MCF 10A (cell line): ENCODE measurements at regions not wholly inside any gene's neighbourhood (a gene's known extent, or its start where the extent isn't known, plus 50 kb on each side); places are given as distances from the start of the nearest gene placed in this dataset.

Experiments used
- BruUV-seq: library from RNA; stranded (reverse); fragments of 400-500 nt; replicated peaks from 2 replicates; lab custom pipeline; 2021; lab: Mats Ljungman, UMichigan
- CTCF ChIA-PET: fragments of 300-600 bp; sonication (Branson Sonifier 250); formaldehyde crosslinking; extraction: SDS; loops from one replicate; lab custom pipeline; 2021; ENCODE audit warnings: antibody characterized with exemption, inconsistent platforms; lab: Yijun Ruan, JAX
- POLR2A ChIA-PET: fragments of 300-600, 350-650 bp; sonication (Branson Sonifier 250); formaldehyde crosslinking; extraction: SDS; loops from one replicate; lab custom pipeline; 2020; ENCODE audit warnings: antibody characterized with exemption, inconsistent platforms; lab: Yijun Ruan, JAX
- DNase-seq: peaks from one replicate; pipeline ENCODE4 v3.0.0-alpha.2; 2018; ENCODE audit not compliant: unreplicated experiment
- H3K27ac Mint-ChIP-seq: one replicate; pipeline ENCODE4 v1.8.0; 2022; ENCODE audit warnings: mild to moderate bottlenecking, low read depth, mixed read lengths; ENCODE audit not compliant: unreplicated experiment
- H3K27me3 Mint-ChIP-seq: one replicate; pipeline ENCODE4 v1.8.0; 2022; ENCODE audit warnings: mixed read lengths; ENCODE audit not compliant: insufficient read depth, unreplicated experiment
- H3K36me3 Mint-ChIP-seq: one replicate; pipeline ENCODE4 v1.8.0; 2022; ENCODE audit warnings: mild to moderate bottlenecking, moderate library complexity, mixed read lengths; ENCODE audit not compliant: insufficient read depth, unreplicated experiment
- H3K4me1 Mint-ChIP-seq: one replicate; pipeline ENCODE4 v1.8.0; 2022; ENCODE audit warnings: mixed read lengths; ENCODE audit not compliant: insufficient read depth, unreplicated experiment
- H3K4me3 Mint-ChIP-seq: one replicate; pipeline ENCODE4 v1.8.0; 2022; ENCODE audit warnings: mild to moderate bottlenecking, moderate library complexity, mixed read lengths; ENCODE audit not compliant: unreplicated experiment
- H3K9me3 Mint-ChIP-seq: one replicate; pipeline ENCODE4 v1.8.0; 2022; ENCODE audit warnings: mixed read lengths; ENCODE audit not compliant: unreplicated experiment
- intact Hi-C: fragments of 100-400 bp; cut with micrococcal nuclease; formaldehyde crosslinking; loops from 2 replicates; pipeline ENCODE4 v1.14.1; 2022
- TF ChIP-seq, protein P1 (sequence below): fragments of 200-600 bp; IDR thresholded peaks from one replicate; pipeline ENCODE4 v1.8.0; 2022; ENCODE audit warnings: antibody characterized with exemption, mild to moderate bottlenecking; ENCODE audit not compliant: unreplicated experiment

GRCh38 chrX:10325611-10326010 lies 168.8 kb downstream of the CLCN4 start:
- DNase-seq = no peak
- Mint-ChIP-seq H3K4me3 (no peak overlapping the region), H3K4me1 (peaks cover 10% of the 10 kb centered on the region), H3K27ac (no peak overlapping the region), H3K9me3 (no peaks in the 10 kb centered on the region), H3K27me3 (peaks cover under 1% of the 10 kb centered on the region), H3K36me3 (no peaks in the 10 kb centered on the region)
- TF ChIP-seq, protein P1, sequence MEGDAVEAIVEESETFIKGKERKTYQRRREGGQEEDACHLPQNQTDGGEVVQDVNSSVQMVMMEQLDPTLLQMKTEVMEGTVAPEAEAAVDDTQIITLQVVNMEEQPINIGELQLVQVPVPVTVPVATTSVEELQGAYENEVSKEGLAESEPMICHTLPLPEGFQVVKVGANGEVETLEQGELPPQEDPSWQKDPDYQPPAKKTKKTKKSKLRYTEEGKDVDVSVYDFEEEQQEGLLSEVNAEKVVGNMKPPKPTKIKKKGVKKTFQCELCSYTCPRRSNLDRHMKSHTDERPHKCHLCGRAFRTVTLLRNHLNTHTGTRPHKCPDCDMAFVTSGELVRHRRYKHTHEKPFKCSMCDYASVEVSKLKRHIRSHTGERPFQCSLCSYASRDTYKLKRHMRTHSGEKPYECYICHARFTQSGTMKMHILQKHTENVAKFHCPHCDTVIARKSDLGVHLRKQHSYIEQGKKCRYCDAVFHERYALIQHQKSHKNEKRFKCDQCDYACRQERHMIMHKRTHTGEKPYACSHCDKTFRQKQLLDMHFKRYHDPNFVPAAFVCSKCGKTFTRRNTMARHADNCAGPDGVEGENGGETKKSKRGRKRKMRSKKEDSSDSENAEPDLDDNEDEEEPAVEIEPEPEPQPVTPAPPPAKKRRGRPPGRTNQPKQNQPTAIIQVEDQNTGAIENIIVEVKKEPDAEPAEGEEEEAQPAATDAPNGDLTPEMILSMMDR = no peak
- POLR2A ChIA-PET = no interaction called here
- intact Hi-C loops = loop anchor here (1.0 to 10.0 kb wide), 2 partner anchors 135 to 289 kb away; no protein-coding TSS in a partner anchor
- CTCF ChIA-PET = no interaction called here
- BruUV-seq = no TSS peak

GRCh38 chrX:10326578-10326977 lies 169.8 kb downstream of the CLCN4 start:
- CTCF ChIA-PET = no interaction called here
- POLR2A ChIA-PET = no interaction called here

GRCh38 chrX:10327651-10328050 lies 170.9 kb downstream of the CLCN4 start:
- Mint-ChIP-seq H3K27me3 (peaks cover 14% of the 10 kb centered on the region), H3K9me3 (no peaks in the 10 kb centered on the region), H3K36me3 (no peaks in the 10 kb centered on the region), H3K4me3 (no peak overlapping the region), H3K27ac (no peak overlapping the region), H3K4me1 (peaks cover 10% of the 10 kb centered on the region)
- BruUV-seq = no TSS peak
- ChIA-PET CTCF (interaction anchor here (1.8 kb wide), 1 partner anchor 137 kb away, joined by 5 read pairs; no protein-coding TSS in a partner anchor), POLR2A (interaction anchor here (1.2 kb wide), 1 partner anchor 137 kb away, joined by 3 read pairs; no protein-coding TSS in a partner anchor)
- peak; percentile 27 for DNase-seq
- intact Hi-C loops = loop anchor here (10.0 kb wide), 1 partner anchor 287 kb away; no protein-coding TSS in a partner anchor
- TF ChIP-seq, protein P1 = no peak

More at GRCh38 chrX:10326578-10326977, 169.8 kb downstream of the CLCN4 start:
- no TSS peak for BruUV-seq
- peak; percentile 53 for DNase-seq
- Mint-ChIP-seq H3K4me1 (peaks cover 10% of the 10 kb centered on the region), H3K36me3 (no peaks in the 10 kb centered on the region), H3K27ac (no peak overlapping the region), H3K9me3 (no peaks in the 10 kb centered on the region), H3K27me3 (peaks cover 10% of the 10 kb centered on the region), H3K4me3 (no peak overlapping the region)
- intact Hi-C loops = loop anchor here (1.0 to 10.0 kb wide), 2 partner anchors 136 to 288 kb away; no protein-coding TSS in a partner anchor
- TF ChIP-seq, protein P1 = peak; percentile 17

DNA sequence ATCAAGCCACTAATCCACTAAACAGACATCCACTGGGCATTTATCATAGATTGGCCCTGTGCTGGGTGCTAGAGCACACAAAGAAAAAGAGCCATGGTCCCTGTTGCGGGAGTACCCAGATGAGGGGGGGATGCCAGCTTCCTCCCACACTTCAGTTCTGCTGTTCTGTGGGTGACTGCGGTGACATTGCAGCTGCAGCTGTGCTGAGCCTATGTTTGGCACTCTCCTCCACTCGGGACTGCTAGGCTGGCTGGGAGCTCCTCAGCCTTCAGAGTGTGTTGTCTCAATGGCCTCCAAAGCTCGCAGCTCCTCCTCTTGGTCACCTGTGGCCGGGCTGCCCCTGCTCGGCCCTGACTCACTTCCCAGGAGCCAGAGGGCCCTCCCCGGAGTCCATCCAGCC lies 173.2 kb downstream of the CLCN4 start:
- no peak overlapping the region for H3K4me3 Mint-ChIP-seq
- peaks cover 10% of the 10 kb centered on the region for H3K4me1 Mint-ChIP-seq
- TF ChIP-seq, protein P1 = no peak
- no TSS peak for BruUV-seq
- peaks cover 37% of the 10 kb centered on the region for H3K27me3 Mint-ChIP-seq
- DNase-seq = no peak
- intact Hi-C loops = loop anchor here (10.0 kb wide), 1 partner anchor 285 kb away; no protein-coding TSS in a partner anchor
- CTCF ChIA-PET = interaction anchor here (1.1 kb wide), 1 partner anchor 23 kb away, joined by 3 read pairs; no protein-coding TSS in a partner anchor
- H3K27ac Mint-ChIP-seq = no peak overlapping the region
- POLR2A ChIA-PET = no interaction called here
- no peaks in the 10 kb centered on the region for H3K36me3 Mint-ChIP-seq
- H3K9me3 Mint-ChIP-seq = no peaks in the 10 kb centered on the region
